Mesodermal cell (in vitro differentiated cells): ENCODE measurements at regions not wholly inside any gene's neighbourhood (a gene's known extent, or its start where the extent isn't known, plus 50 kb on each side); places are given as distances from the start of the nearest gene placed in this dataset.
"Not testable (repeated sequence)": the region's sequence is repeated elsewhere in the genome, so short reads cannot be mapped to it uniquely, and the experiment has no call there.

Source experiments
- H3K27ac ChIP-seq: 2 replicates; pipeline ENCODE4 v1.7.0; 2013; ENCODE audit warnings: mild to moderate bottlenecking, low read depth, low read length, moderate library complexity; ENCODE audit not compliant: severe bottlenecking
- H3K36me3 ChIP-seq: 2 replicates; pipeline ENCODE4 v1.7.1; 2013; ENCODE audit warnings: mild to moderate bottlenecking, low read length, moderate library complexity; ENCODE audit not compliant: control insufficient read depth, insufficient read depth
- H3K4me1 ChIP-seq: one replicate; pipeline ENCODE4 v1.7.1; 2013; ENCODE audit warnings: mild to moderate bottlenecking, low read length; ENCODE audit not compliant: insufficient read depth, control insufficient read depth, poor library complexity, severe bottlenecking
- H3K4me3 ChIP-seq: 2 replicates; pipeline ENCODE4 v1.7.0; 2013; ENCODE audit warnings: low read length, control low read depth, mild to moderate bottlenecking; ENCODE audit not compliant: insufficient read depth, poor library complexity, severe bottlenecking; ENCODE audit errors: extremely low read depth
- H3K9me3 ChIP-seq: 2 replicates; pipeline ENCODE4 v1.7.1; 2013; ENCODE audit warnings: mild to moderate bottlenecking, low read length, moderate library complexity; ENCODE audit not compliant: control insufficient read depth
- WGBS, 2 experiments: methylation state at CpG; one replicate each; pipeline ENCODE4 v1.1.5; 2013; ENCODE audit warnings: missing lambda C conversion rate in 2 of 2; ENCODE audit not compliant: insufficient coverage in 2 of 2; 5-methylcytosine and 5-hydroxymethylcytosine counted together

GRCh38 chr22:49345896-49346295 is 481.8 kb downstream of the BRD1 start:
- Histone ChIP-seq H3K4me3 (no peak overlapping the region), H3K36me3 (no peaks in the 10 kb centered on the region), H3K9me3 (no peaks in the 10 kb centered on the region), H3K4me1 (no peaks in the 10 kb centered on the region), H3K27ac (no peak overlapping the region)
- 86 to 95% methylated on average over 13 to 14 of the region's 17 CpGs for WGBS, 2 experiments

- Histone ChIP-seq H3K4me1 (no peaks in the 10 kb centered on the region), H3K4me3 (no peak overlapping the region), H3K9me3 (no peaks in the 10 kb centered on the region), H3K36me3 (no peaks in the 10 kb centered on the region), H3K27ac (no peak overlapping the region)
- 90 to 91% methylated on average over 2 to 5 of the region's 7 CpGs for WGBS, 2 experiments
Observed at GRCh38 chr22:49344656-49345055, 483.0 kb downstream of the BRD1 start.

- 49% methylated on average over 3 of the region's 6 CpGs; no CpG with 5 or more reads in 1 of the 2 experiments for WGBS, 2 experiments
- Histone ChIP-seq H3K9me3 (no peaks in the 10 kb centered on the region), H3K27ac (no peak overlapping the region)
Observed at GRCh38 chr22:49344161-49344560, 483.5 kb downstream of the BRD1 start.

GRCh38 chr22:49340406-49340805 is 487.3 kb downstream of the BRD1 start:
- 93 to 95% methylated on average over 5 to 7 of the region's 8 CpGs for WGBS, 2 experiments
- H3K4me1 ChIP-seq, result no peaks in the 10 kb centered on the region
- H3K4me3 ChIP-seq, result no peak overlapping the region
- no peaks in the 10 kb centered on the region for H3K9me3 ChIP-seq
- H3K36me3 ChIP-seq, result no peaks in the 10 kb centered on the region
- H3K27ac ChIP-seq, result no peak overlapping the region

More at GRCh38 chr22:49344161-49344560, 483.5 kb downstream of the BRD1 start:
- no peaks in the 10 kb centered on the region for H3K4me1 ChIP-seq
- no peak overlapping the region for H3K4me3 ChIP-seq
- H3K36me3 ChIP-seq, result no peaks in the 10 kb centered on the region

GRCh38 chr22:49336483-49336882 is 491.2 kb downstream of the BRD1 start:
- not testable (repeated sequence) for H3K4me1 ChIP-seq, H3K36me3 ChIP-seq, H3K27ac ChIP-seq, H3K9me3 ChIP-seq, H3K4me3 ChIP-seq
- 75 to 81% methylated on average over 4 to 6 of the region's 10 CpGs for WGBS, 2 experiments

GRCh38 chr22:49334976-49335375 is 492.7 kb downstream of the BRD1 start:
- Histone ChIP-seq H3K27ac (no peak overlapping the region), H3K36me3 (no peaks in the 10 kb centered on the region), H3K4me3 (no peak overlapping the region), H3K4me1 (no peaks in the 10 kb centered on the region), H3K9me3 (no peaks in the 10 kb centered on the region)
- 81 to 93% methylated on average over 9 to 10 of the region's 10 CpGs for WGBS, 2 experiments

GRCh38 chr22:49334449-49334789 is 493.3 kb downstream of the BRD1 start:
- H3K36me3 ChIP-seq, result no peaks in the 10 kb centered on the region
- H3K4me3 ChIP-seq, result no peak overlapping the region
- no peak overlapping the region for H3K27ac ChIP-seq
- 55 to 56% methylated on average over 5 of the region's 5 CpGs for WGBS, 2 experiments
- no peaks in the 10 kb centered on the region for H3K4me1 ChIP-seq
- no peaks in the 10 kb centered on the region for H3K9me3 ChIP-seq

- Histone ChIP-seq H3K27ac (no peak overlapping the region), H3K36me3 (no peaks in the 10 kb centered on the region), H3K4me1 (no peaks in the 10 kb centered on the region), H3K4me3 (no peak overlapping the region), H3K9me3 (no peaks in the 10 kb centered on the region)
- 92 to 93% methylated on average over 21 of the region's 21 CpGs for WGBS, 2 experiments
Observed at GRCh38 chr22:49333206-49333605, 494.5 kb downstream of the BRD1 start.

- Histone ChIP-seq H3K36me3 (no peaks in the 10 kb centered on the region), H3K9me3 (no peaks in the 10 kb centered on the region), H3K4me1 (no peaks in the 10 kb centered on the region), H3K27ac (no peak overlapping the region), H3K4me3 (no peak overlapping the region)
- 85 to 98% methylated on average over 8 to 10 of the region's 10 CpGs for WGBS, 2 experiments
Observed at GRCh38 chr22:49332691-49333090, 495.0 kb downstream of the BRD1 start.

- no peak overlapping the region for H3K4me3 ChIP-seq
- WGBS, 2 experiments, result 90 to 93% methylated on average over 9 of the region's 10 CpGs
- no peaks in the 10 kb centered on the region for H3K4me1 ChIP-seq
- no peak overlapping the region for H3K27ac ChIP-seq
- H3K36me3 ChIP-seq, result no peaks in the 10 kb centered on the region
- no peaks in the 10 kb centered on the region for H3K9me3 ChIP-seq
Observed at GRCh38 chr22:49331878-49332277, 495.8 kb downstream of the BRD1 start.

GRCh38 chr22:49331223-49331815 is 496.4 kb downstream of the BRD1 start:
- no peaks in the 10 kb centered on the region for H3K9me3 ChIP-seq
- 88 to 93% methylated on average over 5 to 8 of the region's 12 CpGs for WGBS, 2 experiments
- H3K4me3 ChIP-seq, result no peak overlapping the region
- no peak overlapping the region for H3K27ac ChIP-seq
- H3K36me3 ChIP-seq, result no peaks in the 10 kb centered on the region
- H3K4me1 ChIP-seq, result no peaks in the 10 kb centered on the region
